HUES64 (cell line): ENCODE measurements at regions not wholly inside any gene's neighbourhood (a gene's known extent, or its start where the extent isn't known, plus 50 kb on each side); places are given as distances from the start of the nearest gene placed in this dataset.
"Not testable (repeated sequence)": the region's sequence is repeated elsewhere in the genome, so short reads cannot be mapped to it uniquely, and the experiment has no call there.

Experiments used
- H3K27ac ChIP-seq: 2 replicates; pipeline ENCODE4 v1.7.0; 2013; ENCODE audit warnings: low read depth, low read length, inconsistent platforms
- H3K27me3 ChIP-seq: 2 replicates; pipeline ENCODE4 v1.6.1; 2013; ENCODE audit warnings: mild to moderate bottlenecking, low read length; ENCODE audit not compliant: insufficient read depth
- H3K36me3 ChIP-seq: 2 replicates; pipeline ENCODE4 v1.6.1; 2013; ENCODE audit warnings: mild to moderate bottlenecking, low read length; ENCODE audit not compliant: insufficient read depth
- H3K4me1 ChIP-seq: 2 replicates; pipeline ENCODE4 v1.6.1; 2013; ENCODE audit warnings: mild to moderate bottlenecking, low read length, moderate library complexity; ENCODE audit not compliant: insufficient read depth
- H3K4me3 ChIP-seq: 2 replicates; pipeline ENCODE4 v1.5.1; 2013; ENCODE audit warnings: mild to moderate bottlenecking, low read length, moderate library complexity
- H3K9ac ChIP-seq: 2 replicates; pipeline ENCODE4 v1.6.1; 2013; ENCODE audit warnings: mild to moderate bottlenecking, low read depth, low read length
- H3K9me3 ChIP-seq: 2 replicates; pipeline ENCODE4 v1.6.1; 2013; ENCODE audit warnings: low read depth, low read length; ENCODE audit not compliant: insufficient read depth
- WGBS: fragments of 150-250, 120-280 bp; methylation state at CpG from one replicate; pipeline ENCODE4 v1.1.7; 2013; ENCODE audit warnings: missing lambda C conversion rate; 5-methylcytosine and 5-hydroxymethylcytosine counted together

GRCh38 chr4:112957764-112958163 is 91.7 kb upstream of the ANK2 start:
- H3K27me3 ChIP-seq, H3K4me3 ChIP-seq, H3K4me1 ChIP-seq, H3K9ac ChIP-seq, H3K9me3 ChIP-seq, H3K27ac ChIP-seq, H3K36me3 ChIP-seq: not testable (repeated sequence)
- 97% methylated on average over 22 of the region's 31 CpGs for WGBS

- Histone ChIP-seq H3K27me3 (no peaks in the 10 kb centered on the region), H3K36me3 (no peaks in the 10 kb centered on the region), H3K4me3 (no peak overlapping the region), H3K9ac (no peak overlapping the region), H3K4me1 (no peaks in the 10 kb centered on the region), H3K9me3 (no peaks in the 10 kb centered on the region), H3K27ac (no peak overlapping the region)
- 95% methylated on average over 4 of the region's 5 CpGs for WGBS
Observed at GRCh38 chr4:112966701-112967488, 82.6 kb upstream of the ANK2 start.

GRCh38 chr4:112968451-112969159 is 80.8 kb upstream of the ANK2 start:
- no peak overlapping the region for H3K27ac ChIP-seq
- no peaks in the 10 kb centered on the region for H3K36me3 ChIP-seq
- no peaks in the 10 kb centered on the region for H3K4me1 ChIP-seq
- H3K9me3 ChIP-seq, result no peaks in the 10 kb centered on the region
- no peak overlapping the region for H3K4me3 ChIP-seq
- H3K27me3 ChIP-seq, result no peaks in the 10 kb centered on the region
- no peak overlapping the region for H3K9ac ChIP-seq

DNA sequence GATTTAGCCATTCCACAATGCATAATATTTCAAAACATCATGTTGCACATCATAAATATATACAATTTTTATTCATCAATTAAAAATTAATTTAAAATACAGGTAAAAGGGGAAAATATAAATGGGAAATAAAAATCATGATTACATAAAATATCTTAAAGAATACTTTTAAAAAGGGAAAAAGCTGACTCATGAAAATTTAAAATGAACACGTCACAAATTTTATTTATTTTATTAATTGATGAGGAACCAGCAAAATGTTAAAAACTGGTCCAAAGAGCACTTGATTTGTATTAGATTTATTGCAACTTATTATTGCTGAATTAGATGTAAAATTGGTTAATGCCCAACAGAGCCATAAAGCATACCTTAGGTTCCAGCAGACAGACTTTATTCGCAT is 78.5 kb upstream of the ANK2 start:
- no peaks in the 10 kb centered on the region; the same call in 1 of the 2 replicates for H3K4me1 ChIP-seq
- 98% methylated on average over 1 of the region's 2 CpGs for WGBS
- no peak overlapping the region for H3K4me3 ChIP-seq

DNA sequence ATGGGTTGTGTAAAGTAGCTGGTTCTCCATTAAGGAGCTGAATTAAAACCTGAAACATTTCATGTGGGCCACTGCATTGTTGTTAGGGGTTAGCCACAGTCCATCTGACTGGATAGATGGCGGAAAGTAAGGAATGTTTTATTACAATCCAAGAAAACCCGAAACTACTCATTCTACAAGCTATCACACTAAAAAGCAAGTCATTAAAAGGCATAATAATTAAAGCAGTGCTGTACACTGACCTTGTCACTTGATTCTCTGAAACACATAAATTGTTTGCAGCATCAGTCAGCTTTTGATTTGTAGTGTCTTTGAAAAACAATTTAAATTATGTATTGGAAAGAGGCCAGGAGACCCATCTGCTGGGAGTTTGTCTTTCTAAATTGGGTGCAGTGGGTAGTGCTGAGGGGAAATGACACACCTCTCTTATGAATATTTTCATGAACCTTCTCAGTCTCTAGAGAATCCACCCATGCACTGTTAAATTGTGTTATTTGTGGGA is 75.7 kb upstream of the ANK2 start:
- H3K27ac ChIP-seq, result no peak overlapping the region
- H3K9me3 ChIP-seq, result peaks cover 7% of the 10 kb centered on the region; the same call in 1 of the 2 replicates
- H3K4me3 ChIP-seq, result no peak overlapping the region
- no peaks in the 10 kb centered on the region; the same call in 1 of the 2 replicates for H3K4me1 ChIP-seq
- H3K27me3 ChIP-seq, result no peaks in the 10 kb centered on the region
- H3K9ac ChIP-seq, result no peak overlapping the region
- peaks cover 3% of the 10 kb centered on the region; the same call in 1 of the 2 replicates for H3K36me3 ChIP-seq
- WGBS, result 100% methylated on average over 1 of the region's 2 CpGs

More for the DNA sequence above, 78.5 kb upstream of the ANK2 start:
- no peak overlapping the region for H3K9ac ChIP-seq
- no peaks in the 10 kb centered on the region for H3K36me3 ChIP-seq
- H3K27ac ChIP-seq, result no peak overlapping the region
- no peaks in the 10 kb centered on the region for H3K27me3 ChIP-seq
- no peaks in the 10 kb centered on the region for H3K9me3 ChIP-seq

- Histone ChIP-seq H3K36me3 (peaks cover 5% of the 10 kb centered on the region; the same call in 1 of the 2 replicates), H3K4me3 (no peak overlapping the region), H3K27ac (no peak overlapping the region), H3K9me3 (peaks cover 15% of the 10 kb centered on the region), H3K9ac (no peak overlapping the region), H3K27me3 (no peaks in the 10 kb centered on the region), H3K4me1 (no peaks in the 10 kb centered on the region; the same call in 1 of the 2 replicates)
- 93% methylated on average over 6 of the region's 6 CpGs for WGBS
Observed at GRCh38 chr4:112975567-112976355, 73.7 kb upstream of the ANK2 start.

GRCh38 chr4:112978691-112979472 is 70.6 kb upstream of the ANK2 start:
- H3K9ac ChIP-seq, result no peak overlapping the region
- no peak overlapping the region for H3K4me3 ChIP-seq
- H3K27ac ChIP-seq, result no peak overlapping the region
- peaks cover 5% of the 10 kb centered on the region; the same call in 1 of the 2 replicates for H3K36me3 ChIP-seq
- peaks cover 15% of the 10 kb centered on the region for H3K9me3 ChIP-seq
- WGBS, result 96% methylated on average over 14 of the region's 14 CpGs
- H3K27me3 ChIP-seq, result no peaks in the 10 kb centered on the region
- no peaks in the 10 kb centered on the region; the same call in 1 of the 2 replicates for H3K4me1 ChIP-seq

- H3K27me3 ChIP-seq, result no peaks in the 10 kb centered on the region
- no peak overlapping the region for H3K4me3 ChIP-seq
- H3K9me3 ChIP-seq, result peaks cover 15% of the 10 kb centered on the region
- no peak overlapping the region for H3K9ac ChIP-seq
- no peak overlapping the region for H3K27ac ChIP-seq
- H3K36me3 ChIP-seq, result peaks cover 5% of the 10 kb centered on the region; the same call in 1 of the 2 replicates
- WGBS, result 91% methylated on average over 16 of the region's 16 CpGs
- peaks cover 5% of the 10 kb centered on the region; the same call in 1 of the 2 replicates for H3K4me1 ChIP-seq
Observed at GRCh38 chr4:112979881-112980421, 69.5 kb upstream of the ANK2 start.

DNA sequence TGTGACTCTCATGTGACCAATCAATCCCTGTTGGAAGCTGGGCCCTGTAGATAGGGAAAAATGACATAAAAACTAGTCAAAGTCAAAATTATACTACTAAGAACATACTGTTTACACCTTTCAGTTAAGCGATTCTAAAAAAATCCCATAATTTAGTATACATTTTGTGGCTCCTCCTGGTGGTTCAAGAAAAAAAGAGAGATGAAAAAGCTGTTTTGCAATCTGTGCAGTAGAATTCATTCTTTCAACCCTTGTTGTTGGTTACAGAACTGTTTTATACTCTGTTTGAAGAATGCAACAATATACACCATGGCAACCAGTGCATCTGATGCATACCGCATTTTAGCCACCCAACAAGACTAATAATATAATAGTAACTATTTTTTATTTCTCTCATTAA is 66.8 kb upstream of the ANK2 start:
- no peak overlapping the region for H3K27ac ChIP-seq
- H3K9me3 ChIP-seq, result peaks cover 15% of the 10 kb centered on the region
- H3K36me3 ChIP-seq, result peaks cover 5% of the 10 kb centered on the region; the same call in 1 of the 2 replicates
- no CpG with 5 or more reads among the region's 2 CpGs for WGBS
- no peak overlapping the region for H3K9ac ChIP-seq
- H3K27me3 ChIP-seq, result no peaks in the 10 kb centered on the region
- peaks cover 11% of the 10 kb centered on the region for H3K4me1 ChIP-seq
- H3K4me3 ChIP-seq, result no peak overlapping the region
